ENCODE measurements at regions not wholly inside any gene's neighbourhood (a gene's known extent, or its start where the extent isn't known, plus 50 kb on each side); places are given as distances from the start of the nearest gene placed in this dataset.

- Histone ChIP-seq H3K4me3 (no peak overlapping the region), H3K27me3 (no peaks in the 10 kb centered on the region), H3K27ac (no peak overlapping the region), H3K36me3 (no peaks in the 10 kb centered on the region), H3K4me1 (no peaks in the 10 kb centered on the region), H3K9me3 (no peaks in the 10 kb centered on the region)
- intact Hi-C loops (cut with DNase I; ENCODE audit: low total_unique reads) (no loop called here), in situ Hi-C loops (cut with MboI; ENCODE audit: low sequenced_read_pairs in 4 of 4) (no loop called here)
- TF ChIP-seq CTCF (IDR thresholded peaks at IDR 0.05 in 4 of 5, conservative IDR thresholded peaks at IDR 0.05 in 1 of 5) (no peak), POLR2A (IDR thresholded peaks at IDR 0.05) (no peak)
- DNase-seq (no peak), ATAC-seq (no peak)
Observed at GRCh38 chr6:81085431-81085790, 667.1 kb downstream of the TENT5A start.

- Histone ChIP-seq H3K9me3 (no peaks in the 10 kb centered on the region), H3K27ac (no peak overlapping the region), H3K4me1 (no peaks in the 10 kb centered on the region), H3K27me3 (no peaks in the 10 kb centered on the region), H3K36me3 (no peaks in the 10 kb centered on the region), H3K4me3 (no peak overlapping the region)
- intact Hi-C loops (cut with DNase I; ENCODE audit: low total_unique reads) (no loop called here), in situ Hi-C loops (cut with MboI; ENCODE audit: low sequenced_read_pairs in 4 of 4) (no loop called here)
- DNase-seq (no peak), ATAC-seq (no peak)
- TF ChIP-seq POLR2A (IDR thresholded peaks at IDR 0.05) (no peak), CTCF (IDR thresholded peaks at IDR 0.05 in 4 of 5, conservative IDR thresholded peaks at IDR 0.05 in 1 of 5) (no peak)
Observed at GRCh38 chr6:81084776-81085430, 667.6 kb downstream of the TENT5A start.

- intact Hi-C loops (cut with DNase I; ENCODE audit: low total_unique reads), result no loop called here
- Histone ChIP-seq H3K4me3 (no peak overlapping the region), H3K4me1 (no peaks in the 10 kb centered on the region), H3K27ac (no peak overlapping the region), H3K27me3 (no peaks in the 10 kb centered on the region), H3K9me3 (no peaks in the 10 kb centered on the region), H3K36me3 (no peaks in the 10 kb centered on the region)
- in situ Hi-C loops (cut with MboI; ENCODE audit: low sequenced_read_pairs in 4 of 4), result no loop called here
- DNase-seq (no peak), ATAC-seq (no peak)
- no peak for TF ChIP-seq POLR2A (IDR thresholded peaks at IDR 0.05)
- no peak for TF ChIP-seq CTCF (IDR thresholded peaks at IDR 0.05 in 4 of 5, conservative IDR thresholded peaks at IDR 0.05 in 1 of 5)
Observed at GRCh38 chr6:81075974-81076373, 676.5 kb downstream of the TENT5A start.

GRCh38 chr6:81073318-81073717 is 679.2 kb downstream of the TENT5A start:
- Histone ChIP-seq H3K27me3 (no peaks in the 10 kb centered on the region), H3K4me1 (no peaks in the 10 kb centered on the region), H3K4me3 (no peak overlapping the region), H3K36me3 (no peaks in the 10 kb centered on the region), H3K9me3 (no peaks in the 10 kb centered on the region), H3K27ac (no peak overlapping the region)
- in situ Hi-C loops (cut with MboI; ENCODE audit: low sequenced_read_pairs in 4 of 4), result no loop called here
- intact Hi-C loops (cut with DNase I; ENCODE audit: low total_unique reads), result no loop called here
- TF ChIP-seq POLR2A (IDR thresholded peaks at IDR 0.05), result no peak
- no peak for TF ChIP-seq CTCF (IDR thresholded peaks at IDR 0.05 in 4 of 5, conservative IDR thresholded peaks at IDR 0.05 in 1 of 5)
- DNase-seq (no peak), ATAC-seq (no peak)

- no peaks in the 10 kb centered on the region for H3K9me3 ChIP-seq
- intact Hi-C loops (cut with DNase I; ENCODE audit: low total_unique reads), result no loop called here
- no peak for DNase-seq
- in situ Hi-C loops (cut with MboI; ENCODE audit: low sequenced_read_pairs in 4 of 4), result no loop called here
- no peaks in the 10 kb centered on the region for H3K4me1 ChIP-seq
- H3K27ac ChIP-seq, result no peak overlapping the region
- ATAC-seq, result no peak
- no peaks in the 10 kb centered on the region for H3K27me3 ChIP-seq
- TF ChIP-seq CTCF (IDR thresholded peaks at IDR 0.05 in 4 of 5, conservative IDR thresholded peaks at IDR 0.05 in 1 of 5), result no peak
- no peaks in the 10 kb centered on the region for H3K36me3 ChIP-seq
- no peak overlapping the region for H3K4me3 ChIP-seq
Observed at GRCh38 chr6:81071121-81071520, 681.4 kb downstream of the TENT5A start.

All from gastrocnemius medialis (tissue), 4 donors.